T-helper 1 cell treated with Interleukin-12 subunit alpha and Interleukin-12 subunit beta and Interleukin-4 antibody, amounts not matched to agents 30 ng/mL and 1 ng/mL, for 36 hours (primary cell): ENCODE measurements at regions not wholly inside any gene's neighbourhood (a gene's known extent, or its start where the extent isn't known, plus 50 kb on each side); places are given as distances from the start of the nearest gene placed in this dataset.
"Not testable (repeated sequence)": the region's sequence is repeated elsewhere in the genome, so short reads cannot be mapped to it uniquely, and the experiment has no call there.

Source experiments
- intact Hi-C: fragments of 100-400 bp; cut with micrococcal nuclease; formaldehyde crosslinking; loops from one replicate; pipeline ENCODE4 v1.15.1; 2024

- intact Hi-C loops: no loop called here
Measured at GRCh38 chr14:58981840-58982239, 206.6 kb upstream of the DAAM1 start.

- intact Hi-C loops: no loop called here
Measured at GRCh38 chr14:58985786-58986185, 202.7 kb upstream of the DAAM1 start.

GRCh38 chr14:58987591-58987990 lies 200.9 kb upstream of the DAAM1 start:
- intact Hi-C loops: no loop called here

GRCh38 chr14:58992935-58993334 lies 195.5 kb upstream of the DAAM1 start:
- intact Hi-C loops: no loop called here

GRCh38 chr14:58994130-58994529 lies 194.3 kb upstream of the DAAM1 start:
- intact Hi-C loops: no loop called here

- intact Hi-C loops: no loop called here
Measured at GRCh38 chr14:59004012-59004411, 184.5 kb upstream of the DAAM1 start.

- intact Hi-C loops: not testable (repeated sequence)
Measured at GRCh38 chr14:59006179-59006578, 182.3 kb upstream of the DAAM1 start.

GRCh38 chr14:59009967-59010366 lies 178.5 kb upstream of the DAAM1 start:
- intact Hi-C loops: no loop called here

GRCh38 chr14:59013672-59014298 lies 174.7 kb upstream of the DAAM1 start:
- intact Hi-C loops: no loop called here

GRCh38 chr14:59015482-59015881 lies 173.0 kb upstream of the DAAM1 start:
- intact Hi-C loops: no loop called here

GRCh38 chr14:59017285-59017965 lies 171.0 kb upstream of the DAAM1 start:
- intact Hi-C loops: no loop called here

GRCh38 chr14:59018460-59018859 lies 170.0 kb upstream of the DAAM1 start:
- intact Hi-C loops: no loop called here

- intact Hi-C loops: no loop called here
Measured at GRCh38 chr14:59018978-59019377, 169.5 kb upstream of the DAAM1 start.

- intact Hi-C loops: loop anchor here (10.0 kb wide), 1 partner anchor 386 kb away; the partner anchor contains the start of gene DACT1
Measured at GRCh38 chr14:59020382-59020781, 168.1 kb upstream of the DAAM1 start.

- intact Hi-C loops: loop anchor here (10.0 kb wide), 1 partner anchor 387 kb away; the partner anchor contains the start of gene DACT1
Measured at GRCh38 chr14:59022144-59022543, 166.3 kb upstream of the DAAM1 start.

- intact Hi-C loops: loop anchor here (5.0 to 10.0 kb wide), 2 partner anchors 101 to 391 kb away; partner anchors contain the start of gene DACT1
Measured at GRCh38 chr14:59026081-59026480, 162.4 kb upstream of the DAAM1 start.

- intact Hi-C loops: loop anchor here (5.0 to 10.0 kb wide), 2 partner anchors 101 to 392 kb away; partner anchors contain the start of gene DACT1
Measured at GRCh38 chr14:59026640-59027039, 161.8 kb upstream of the DAAM1 start.

- intact Hi-C loops: loop anchor here (1.0 to 10.0 kb wide), 6 partner anchors 27 to 548 kb away; partner anchors contain the start of genes CCDC175 and DACT1
Measured at GRCh38 chr14:59028476-59029202, 159.8 kb upstream of the DAAM1 start.

GRCh38 chr14:59032826-59033225 lies 155.6 kb upstream of the DAAM1 start:
- intact Hi-C loops: no loop called here

- intact Hi-C loops: no loop called here
Measured at GRCh38 chr14:59036134-59036533, 152.3 kb upstream of the DAAM1 start.

- intact Hi-C loops: no loop called here
Measured at GRCh38 chr14:59037086-59037485, 151.4 kb upstream of the DAAM1 start.

- intact Hi-C loops: no loop called here
Measured at GRCh38 chr14:59037620-59038019, 150.8 kb upstream of the DAAM1 start.
